Upper lobe of right lung (tissue), 1 donor: ENCODE measurements at regions not wholly inside any gene's neighbourhood (a gene's known extent, or its start where the extent isn't known, plus 50 kb on each side); places are given as distances from the start of the nearest gene placed in this dataset.

Experiments
- ATAC-seq: fragments of 200-7000 bp; cut with Tn5 transposase; one replicate; pipeline ENCODE4 v1.9.1; 2020; ENCODE audit warnings: mild to moderate bottlenecking, moderate library complexity
- DNase-seq: peaks from one replicate; pipeline ENCODE4 v3.0.0-alpha.2; 2020
- H3K27ac ChIP-seq: fragments of 200-600 bp; one replicate; pipeline ENCODE4 v1.8.0; 2022
- H3K27me3 ChIP-seq: fragments of 200-600 bp; one replicate; pipeline ENCODE4 v1.8.0; 2022; ENCODE audit warnings: mild to moderate bottlenecking
- H3K36me3 ChIP-seq: fragments of 200-600 bp; one replicate; pipeline ENCODE4 v1.8.0; 2022
- H3K4me1 ChIP-seq: fragments of 200-600 bp; one replicate; pipeline ENCODE4 v1.8.0; 2022
- H3K4me3 ChIP-seq: fragments of 200-600 bp; one replicate; pipeline ENCODE4 v1.8.0; 2022; ENCODE audit warnings: mild to moderate bottlenecking
- H3K9me3 ChIP-seq: fragments of 200-600 bp; one replicate; pipeline ENCODE4 v1.8.0; 2022
- CTCF ChIP-seq: fragments of 200-600 bp; IDR thresholded peaks from one replicate; pipeline ENCODE4 v1.8.0; 2022; ENCODE audit warnings: antibody characterized with exemption
- intact Hi-C: fragments of 100-400 bp; cut with DNase I; formaldehyde crosslinking; loops from one replicate; pipeline ENCODE4 v1.11.0; 2022
- donor health status: DM: no; HTN: yes; CAD: no; lungs with severe emphysema.

GRCh38 chr5:57566914-57567313 is 84.3 kb upstream of the ACTBL2 start:
- Histone ChIP-seq H3K4me3 (no peak overlapping the region), H3K9me3 (no peaks in the 10 kb centered on the region), H3K36me3 (no peaks in the 10 kb centered on the region), H3K27me3 (no peaks in the 10 kb centered on the region), H3K27ac (no peak overlapping the region), H3K4me1 (no peaks in the 10 kb centered on the region)
- intact Hi-C loops = no loop called here
- ATAC-seq (no peak), DNase-seq (no peak)
- no peak for TF ChIP-seq CTCF

- Histone ChIP-seq H3K9me3 (no peaks in the 10 kb centered on the region), H3K36me3 (no peaks in the 10 kb centered on the region), H3K4me1 (no peaks in the 10 kb centered on the region), H3K27me3 (no peaks in the 10 kb centered on the region), H3K4me3 (no peak overlapping the region), H3K27ac (no peak overlapping the region)
- ATAC-seq (no peak), DNase-seq (no peak)
- intact Hi-C loops = no loop called here
- no peak for TF ChIP-seq CTCF
These were observed 78.7 kb upstream of the ACTBL2 start for GRCh38 chr5:57561231-57561842.

- Histone ChIP-seq H3K36me3 (no peaks in the 10 kb centered on the region), H3K27me3 (no peaks in the 10 kb centered on the region), H3K4me3 (no peak overlapping the region), H3K4me1 (no peaks in the 10 kb centered on the region), H3K27ac (no peak overlapping the region), H3K9me3 (no peaks in the 10 kb centered on the region)
- ATAC-seq (no peak), DNase-seq (no peak)
- intact Hi-C loops = no loop called here
- no peak for TF ChIP-seq CTCF
These were observed 76.6 kb upstream of the ACTBL2 start for GRCh38 chr5:57559110-57559635.

GRCh38 chr5:57552033-57552432 is 69.4 kb upstream of the ACTBL2 start:
- H3K27ac ChIP-seq = no peak overlapping the region
- no peak for ATAC-seq

GRCh38 chr5:57551251-57551650 is 68.6 kb upstream of the ACTBL2 start:
- Histone ChIP-seq H3K27me3 (no peaks in the 10 kb centered on the region), H3K27ac (no peak overlapping the region), H3K4me3 (no peak overlapping the region), H3K36me3 (no peaks in the 10 kb centered on the region), H3K4me1 (no peaks in the 10 kb centered on the region), H3K9me3 (no peaks in the 10 kb centered on the region)
- DNase-seq (no peak), ATAC-seq (no peak)
- intact Hi-C loops = no loop called here
- no peak for TF ChIP-seq CTCF

More at GRCh38 chr5:57552033-57552432, 69.4 kb upstream of the ACTBL2 start:
- no peaks in the 10 kb centered on the region for H3K9me3 ChIP-seq
- H3K27me3 ChIP-seq = no peaks in the 10 kb centered on the region
- no peak for DNase-seq
- TF ChIP-seq CTCF = no peak
- H3K4me3 ChIP-seq = no peak overlapping the region
- H3K36me3 ChIP-seq = no peaks in the 10 kb centered on the region
- intact Hi-C loops = no loop called here
- no peaks in the 10 kb centered on the region for H3K4me1 ChIP-seq

- DNase-seq = no peak
- ATAC-seq = no peak
- TF ChIP-seq CTCF = no peak
- Histone ChIP-seq H3K4me3 (no peak overlapping the region), H3K4me1 (no peaks in the 10 kb centered on the region), H3K27ac (no peak overlapping the region), H3K27me3 (no peaks in the 10 kb centered on the region), H3K36me3 (no peaks in the 10 kb centered on the region), H3K9me3 (no peaks in the 10 kb centered on the region)
- intact Hi-C loops = no loop called here
These were observed 67.5 kb upstream of the ACTBL2 start for GRCh38 chr5:57550132-57550531.
